ENCODE measurements at regions not wholly inside any gene's neighbourhood (a gene's known extent, or its start where the extent isn't known, plus 50 kb on each side); places are given as distances from the start of the nearest gene placed in this dataset.
"Not testable (repeated sequence)": the region's sequence is repeated elsewhere in the genome, so short reads cannot be mapped to it uniquely, and the experiment has no call there.

DNA sequence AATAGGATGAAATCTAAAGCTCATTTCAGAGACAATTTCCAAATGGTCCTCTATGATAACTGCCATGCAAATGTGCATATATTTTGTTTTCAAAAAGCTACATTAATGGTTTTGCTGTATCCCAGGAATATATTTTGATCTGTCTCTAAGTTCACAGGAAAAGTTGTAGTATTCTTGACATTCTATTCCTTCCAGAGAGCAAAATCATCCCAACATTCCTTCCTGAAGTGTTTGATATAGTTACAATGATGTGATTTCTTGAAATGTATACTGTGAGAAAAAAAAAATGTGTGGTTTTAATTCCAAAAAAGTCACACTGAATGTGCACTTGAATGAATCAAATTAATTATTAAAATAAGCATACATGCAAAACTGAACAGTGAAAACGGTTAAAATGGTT is 996.0 kb upstream of the CITED2 start:
- DNase-seq (ENCODE audit: low read depth in 1 of 2, low spot score in 1 of 2) = no peak

DNA sequence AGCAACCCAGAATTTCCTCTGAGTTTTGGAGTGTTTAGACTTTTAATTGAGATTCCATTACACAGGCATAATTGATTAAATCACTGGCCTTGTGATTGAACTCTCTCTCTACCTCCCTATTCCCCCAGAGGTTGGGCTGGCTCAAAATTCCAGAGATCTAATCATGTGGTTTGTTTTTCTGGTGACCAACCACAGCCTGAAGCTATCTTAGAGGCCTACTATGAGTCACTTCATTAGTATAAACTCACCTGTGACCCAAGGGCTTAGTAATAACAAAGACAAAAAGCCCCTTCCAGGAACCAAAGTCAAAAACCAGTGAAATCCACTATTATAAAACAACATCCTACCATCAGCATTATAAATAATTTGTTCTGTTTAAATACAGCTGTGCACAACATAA is 992.5 kb upstream of the CITED2 start:
- DNase-seq (ENCODE audit: low read depth in 1 of 2, low spot score in 1 of 2) = no peak

DNA sequence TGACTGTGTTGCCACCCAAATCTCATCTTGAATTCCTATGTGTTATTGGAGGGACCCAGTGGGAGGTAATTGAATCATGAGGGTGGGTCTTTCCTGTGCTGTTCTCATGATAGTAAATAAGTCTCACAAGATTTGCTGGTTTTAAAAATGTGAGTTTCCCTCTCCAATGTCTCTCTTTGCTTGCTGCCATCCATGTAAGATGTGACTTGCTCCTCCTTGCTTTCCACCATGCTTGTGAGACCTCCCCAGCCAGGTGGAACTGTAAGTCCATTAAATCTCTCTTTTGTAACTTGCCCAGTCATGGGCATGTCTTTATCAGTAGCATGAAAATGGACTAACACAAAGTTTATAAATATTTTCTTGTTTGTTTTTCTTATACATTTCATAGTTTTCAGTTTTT is 990.5 kb upstream of the CITED2 start:
- no peak for DNase-seq (ENCODE audit: low read depth in 1 of 2, low spot score in 1 of 2)

DNA sequence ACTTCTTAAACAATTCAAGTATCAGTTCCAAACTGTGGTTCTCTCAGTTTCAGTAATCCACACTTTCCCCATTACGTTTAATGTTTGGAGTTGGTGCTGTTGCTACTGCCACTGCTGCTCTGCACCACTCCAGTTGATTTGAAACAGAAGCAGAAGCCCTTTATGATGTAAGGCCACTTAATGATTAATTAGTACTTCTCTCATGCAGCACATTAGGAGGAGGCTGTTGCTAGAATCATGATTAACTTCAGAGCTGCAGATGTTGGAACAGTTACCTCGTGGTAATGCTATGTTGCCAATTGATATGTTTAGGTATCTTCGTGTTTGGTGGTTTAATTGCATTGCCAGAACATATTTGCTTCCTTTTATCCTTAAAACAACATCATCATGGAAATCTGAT is 986.2 kb upstream of the CITED2 start:
- no peak for DNase-seq (ENCODE audit: low read depth in 1 of 2, low spot score in 1 of 2)

DNA sequence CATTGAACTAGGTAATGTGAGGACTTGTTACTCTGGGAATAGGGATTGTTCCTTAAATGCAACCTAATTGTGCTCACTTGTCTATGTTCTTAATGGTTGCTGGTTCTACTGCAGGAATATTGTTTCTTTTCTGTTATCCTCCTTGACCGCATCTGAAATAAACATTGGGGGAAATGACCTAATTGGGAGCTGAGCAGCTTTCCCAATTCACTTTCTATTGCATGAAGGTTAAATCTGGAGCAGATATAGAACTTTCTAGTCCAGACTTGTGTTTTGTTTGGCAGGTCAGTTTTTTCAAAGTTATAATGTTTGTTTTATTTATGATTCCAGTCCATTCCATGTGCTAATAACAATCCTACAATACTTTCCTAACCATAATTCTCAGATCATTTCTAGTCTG is 981.0 kb upstream of the CITED2 start:
- DNase-seq (ENCODE audit: low read depth in 1 of 2, low spot score in 1 of 2) = no peak

DNA sequence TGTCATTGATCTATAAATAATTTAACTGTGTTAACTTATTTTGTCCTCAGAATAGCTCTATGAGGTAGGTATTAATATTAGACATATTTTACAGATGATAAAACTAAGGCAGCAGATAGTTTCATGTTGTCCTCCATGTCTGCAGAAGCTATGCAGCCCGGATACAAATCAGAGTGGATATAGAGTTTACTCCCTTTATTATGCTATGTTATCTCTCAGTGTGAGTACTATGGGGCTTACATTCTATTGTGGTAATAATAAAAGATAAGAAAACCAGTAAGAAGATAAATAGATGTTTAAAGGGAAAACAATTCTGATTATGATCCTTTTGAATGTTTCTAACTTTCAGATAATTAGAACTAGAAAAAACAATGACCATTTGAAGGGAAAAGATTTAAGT is 979.8 kb upstream of the CITED2 start:
- no peak for DNase-seq (ENCODE audit: low read depth in 1 of 2, low spot score in 1 of 2)

DNA sequence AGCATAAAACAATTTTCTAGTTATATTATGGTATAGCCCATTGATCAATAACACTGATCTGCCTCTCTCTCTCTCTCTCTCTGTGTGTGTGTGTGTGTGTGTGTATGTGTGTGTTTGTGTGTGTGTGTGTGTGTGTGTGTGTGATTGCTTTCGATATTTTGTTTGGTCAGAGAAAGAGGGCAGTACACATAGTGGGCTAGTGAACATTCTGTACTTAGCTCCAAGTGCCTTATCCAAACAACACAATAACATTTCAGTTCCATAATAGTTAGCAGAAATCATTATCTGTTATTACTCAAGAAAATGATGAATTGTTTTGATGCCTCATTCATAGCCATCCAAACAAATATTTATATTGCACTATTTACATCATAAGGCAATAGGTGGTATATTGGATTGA is 979.1 kb upstream of the CITED2 start:
- DNase-seq (ENCODE audit: low read depth in 1 of 2, low spot score in 1 of 2) = no peak

DNA sequence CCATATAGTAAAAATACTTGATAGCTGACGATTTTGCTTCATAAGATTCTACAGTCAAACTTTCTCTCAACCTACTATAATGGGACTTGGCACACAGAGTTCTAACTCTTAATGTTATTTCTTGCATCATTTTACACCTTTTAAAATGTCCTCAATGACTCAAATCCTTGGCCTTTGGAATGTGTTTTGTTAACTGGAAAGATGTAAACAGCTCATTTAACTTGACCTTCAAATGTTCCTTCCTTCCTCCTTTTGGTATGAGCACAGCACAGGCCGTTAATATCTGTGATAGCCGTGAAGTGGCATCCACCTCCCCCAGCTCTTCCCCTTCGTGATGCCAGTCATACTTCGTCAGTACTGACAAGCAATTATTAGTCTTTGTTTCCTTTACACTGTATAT is 972.0 kb upstream of the CITED2 start:
- DNase-seq (ENCODE audit: low read depth in 1 of 2, low spot score in 1 of 2) = no peak

DNA sequence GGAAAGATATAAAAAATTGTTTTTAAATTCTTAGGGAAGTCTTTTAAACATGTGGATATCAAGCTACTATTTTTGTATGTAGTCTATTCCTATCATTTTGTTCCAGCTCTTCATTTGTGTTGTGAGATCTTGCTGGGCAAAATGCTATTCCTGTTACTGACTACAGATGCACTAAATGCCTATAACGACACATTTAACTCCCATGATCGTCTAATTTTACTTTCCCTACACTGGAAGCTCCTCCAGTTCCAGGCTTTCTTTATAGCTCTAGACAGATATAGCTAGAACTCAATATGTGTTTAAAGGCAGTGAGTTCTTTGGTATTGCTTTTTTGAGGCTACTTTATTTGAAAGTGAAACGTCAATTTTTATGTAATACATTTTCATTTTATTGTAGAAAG is 971.5 kb upstream of the CITED2 start:
- DNase-seq (ENCODE audit: low read depth in 1 of 2, low spot score in 1 of 2) = no peak

DNA sequence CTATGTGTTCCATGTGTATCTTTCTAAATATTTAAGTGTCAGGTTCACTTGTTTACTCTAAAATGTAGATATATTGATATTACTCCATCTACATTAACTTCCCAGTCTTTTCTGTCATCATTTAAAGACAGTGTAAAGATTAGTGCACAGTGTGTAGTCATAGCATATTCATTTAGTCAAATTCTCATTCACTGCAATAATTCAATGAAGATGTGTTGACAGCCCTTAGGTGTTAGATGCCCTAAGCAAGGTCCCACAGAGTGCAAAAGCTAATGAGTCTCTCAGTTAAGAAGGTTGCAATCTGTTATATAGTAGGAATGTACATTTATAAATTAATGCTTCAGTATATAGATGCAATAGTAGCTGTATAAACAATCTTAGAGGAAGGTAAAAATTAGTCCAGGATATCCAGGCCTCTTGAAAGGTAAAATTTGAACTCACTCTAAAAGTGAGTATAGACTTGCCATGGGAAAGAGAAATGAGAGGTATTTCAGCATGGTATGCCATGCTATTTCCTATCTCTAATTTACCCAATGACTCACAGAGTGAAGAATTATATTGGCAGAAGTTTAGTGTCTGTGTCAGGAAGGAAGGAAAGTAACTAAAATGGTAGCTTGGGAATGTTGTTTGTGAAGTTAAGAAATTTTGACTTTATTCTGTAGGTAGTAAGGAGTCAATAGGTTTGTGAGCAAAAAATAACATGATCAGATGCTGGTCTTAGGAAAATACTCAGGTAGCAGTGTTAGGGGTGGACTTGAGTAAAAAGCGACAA is 969.9 kb upstream of the CITED2 start:
- DNase-seq (ENCODE audit: low read depth in 1 of 2, low spot score in 1 of 2) = no peak

DNA sequence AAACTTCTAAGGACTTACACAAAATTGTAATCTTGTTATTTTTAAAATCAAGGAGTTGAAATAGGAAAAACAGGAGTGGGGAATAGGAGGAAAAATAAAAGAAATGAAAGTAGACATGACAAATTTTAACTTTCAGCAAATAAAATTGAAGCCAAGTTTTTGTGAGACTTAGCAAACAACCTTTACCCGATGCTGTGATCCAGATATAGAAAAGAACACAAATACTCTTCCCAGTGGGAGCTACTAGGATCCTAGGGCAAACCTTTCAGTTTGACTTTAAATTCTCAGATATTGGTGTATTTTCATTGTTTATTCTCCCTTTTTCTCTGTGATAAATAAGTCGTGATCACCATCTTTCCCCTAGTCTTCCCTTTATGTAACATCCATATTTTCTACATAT is 968.7 kb upstream of the CITED2 start:
- no peak for DNase-seq (ENCODE audit: low read depth in 1 of 2, low spot score in 1 of 2)

DNA sequence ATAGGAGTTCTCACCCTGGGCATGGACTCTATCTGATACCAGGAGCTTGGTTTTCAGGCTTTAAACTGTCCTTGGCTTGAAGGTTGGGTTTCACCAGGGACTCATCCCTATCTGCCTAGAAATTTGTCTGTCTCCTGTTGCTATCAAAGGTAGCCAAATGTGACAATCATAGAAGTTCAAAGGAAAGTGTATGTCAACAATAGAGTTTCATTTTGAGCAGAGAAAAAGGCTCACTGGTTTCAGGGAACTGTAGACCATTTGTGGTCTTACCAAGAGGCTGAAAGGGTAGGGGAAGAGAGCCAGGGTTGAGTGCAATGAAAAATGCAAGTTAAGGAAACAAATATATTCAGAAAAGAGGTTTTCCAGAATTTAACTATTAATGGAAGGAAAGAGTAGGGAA is 966.8 kb upstream of the CITED2 start:
- DNase-seq (ENCODE audit: low read depth in 1 of 2, low spot score in 1 of 2) = no peak

DNA sequence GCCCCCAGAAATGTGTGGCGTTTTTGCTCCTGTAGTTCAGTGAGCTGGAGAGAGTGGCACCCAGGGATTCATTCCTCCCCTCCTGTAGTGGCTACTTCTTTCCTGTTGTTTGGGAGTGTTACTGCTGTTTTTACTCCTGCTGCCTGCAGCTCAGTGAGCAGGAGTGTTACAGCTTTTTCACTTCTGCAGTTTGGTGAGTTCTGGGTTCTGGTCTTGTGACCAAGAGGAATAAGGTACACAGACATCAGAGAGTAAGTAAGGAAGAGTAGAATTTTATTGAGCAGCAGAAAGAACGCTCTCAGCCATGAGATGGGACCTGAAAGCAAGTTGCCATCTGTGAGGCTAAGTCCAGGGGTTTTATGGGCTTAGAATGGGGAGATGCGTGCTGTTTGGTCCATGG is 966.3 kb upstream of the CITED2 start:
- DNase-seq (ENCODE audit: low read depth in 1 of 2, low spot score in 1 of 2) = no peak

DNA sequence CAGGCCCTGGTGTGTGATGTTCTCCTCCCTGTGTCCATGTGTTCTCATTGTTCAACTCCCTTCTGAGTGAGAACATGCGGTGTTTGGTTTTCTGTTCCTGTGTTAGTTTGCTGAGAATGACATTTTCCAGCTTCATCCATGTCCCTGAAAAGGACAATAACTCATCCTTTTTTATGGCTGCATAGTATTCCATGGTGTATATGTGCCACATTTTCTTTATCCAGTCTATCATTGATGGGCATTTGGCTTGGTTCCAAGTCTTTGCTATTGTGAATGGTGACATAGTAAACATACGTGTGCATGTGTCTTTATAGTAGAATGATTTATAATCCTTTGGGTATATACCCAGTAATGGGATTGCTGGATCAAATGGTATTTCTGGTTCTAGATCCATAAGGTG is 964.6 kb upstream of the CITED2 start:
- DNase-seq (ENCODE audit: low read depth in 1 of 2, low spot score in 1 of 2) = not testable (repeated sequence)

DNA sequence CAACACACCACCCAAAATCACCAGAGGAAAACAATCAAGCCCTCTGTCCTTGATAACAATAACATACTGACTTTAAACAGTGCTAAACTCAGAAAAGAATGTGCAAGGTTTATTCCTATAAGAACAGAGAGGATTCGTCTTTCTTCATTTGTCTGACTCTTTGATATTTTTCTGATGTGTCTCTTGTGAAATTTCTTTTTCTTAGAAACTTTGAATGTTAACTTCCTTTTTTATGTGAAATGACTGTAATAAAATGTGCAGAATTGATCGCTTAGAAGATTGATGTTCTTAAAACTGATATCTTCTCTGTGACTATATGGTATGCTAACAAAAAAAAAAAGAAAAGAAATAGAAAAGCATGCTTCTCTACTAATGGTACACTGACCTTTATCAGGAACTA is 947.4 kb upstream of the CITED2 start:
- no peak for DNase-seq (ENCODE audit: low read depth in 1 of 2, low spot score in 1 of 2)

DNA sequence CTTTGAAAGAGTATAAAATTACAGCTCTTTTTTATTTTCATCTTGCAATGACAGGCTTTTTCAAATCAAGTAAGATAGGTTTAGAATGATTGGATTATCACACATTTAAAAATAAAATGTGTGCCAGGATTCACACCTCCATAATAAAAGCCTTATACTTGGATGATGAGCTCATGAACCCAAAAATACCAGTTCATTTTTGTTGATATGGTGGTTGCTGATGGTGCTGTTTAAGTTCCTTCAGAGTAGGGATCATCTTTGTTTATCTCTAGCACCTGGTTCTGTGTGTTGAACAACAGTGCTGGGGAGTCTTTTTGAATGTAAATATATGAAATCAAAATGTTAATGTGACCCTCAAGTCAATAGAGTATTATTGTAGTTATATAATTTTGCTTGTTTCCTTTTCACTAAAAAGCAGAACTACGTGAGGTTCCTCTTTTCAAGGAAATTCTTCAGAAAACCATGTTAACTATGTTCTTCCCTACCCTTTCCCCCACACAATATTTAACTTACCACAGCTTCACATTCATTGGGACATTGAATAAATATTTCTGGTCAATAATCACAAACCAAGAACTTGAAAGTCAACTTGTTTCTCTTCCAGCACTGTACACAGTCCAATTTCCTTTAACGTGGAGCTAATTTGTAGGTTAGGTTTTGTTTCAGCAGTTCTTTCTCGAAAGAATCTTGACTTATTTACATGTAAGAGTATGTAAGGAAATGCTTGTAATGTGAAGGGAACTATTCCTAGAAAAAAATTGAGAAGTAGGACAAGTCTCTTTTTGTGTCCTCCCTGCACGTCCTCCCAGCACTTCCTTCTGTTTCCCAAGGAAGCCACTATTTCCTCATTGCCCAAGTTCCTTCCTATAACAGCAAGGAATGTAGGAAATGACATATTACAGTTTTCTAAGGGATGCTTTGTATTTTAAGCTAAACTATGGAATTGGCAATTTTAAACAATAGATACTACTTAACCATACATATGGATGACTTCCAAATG is 945.9 kb upstream of the CITED2 start:
- DNase-seq (ENCODE audit: low read depth in 1 of 2, low spot score in 1 of 2) = no peak

DNA sequence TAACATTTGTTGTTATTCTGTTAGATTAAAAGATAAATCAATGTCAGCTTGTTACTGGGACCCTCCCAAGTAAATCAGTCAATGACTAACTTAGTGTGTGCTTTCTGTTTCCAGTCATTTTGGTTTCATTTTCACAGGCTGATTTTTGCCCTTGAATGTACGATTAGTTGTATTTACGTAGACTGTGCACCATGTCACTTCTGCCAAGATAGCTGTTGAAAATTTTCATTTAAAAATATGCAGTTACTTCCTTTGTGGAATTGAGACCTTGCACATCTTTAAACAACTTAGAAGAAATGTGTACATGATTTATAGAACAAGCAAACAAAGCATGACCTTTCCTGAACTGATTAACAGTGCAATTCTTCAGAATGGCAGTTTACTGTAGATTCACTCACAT is 944.8 kb upstream of the CITED2 start:
- no peak for DNase-seq (ENCODE audit: low read depth in 1 of 2, low spot score in 1 of 2)

DNA sequence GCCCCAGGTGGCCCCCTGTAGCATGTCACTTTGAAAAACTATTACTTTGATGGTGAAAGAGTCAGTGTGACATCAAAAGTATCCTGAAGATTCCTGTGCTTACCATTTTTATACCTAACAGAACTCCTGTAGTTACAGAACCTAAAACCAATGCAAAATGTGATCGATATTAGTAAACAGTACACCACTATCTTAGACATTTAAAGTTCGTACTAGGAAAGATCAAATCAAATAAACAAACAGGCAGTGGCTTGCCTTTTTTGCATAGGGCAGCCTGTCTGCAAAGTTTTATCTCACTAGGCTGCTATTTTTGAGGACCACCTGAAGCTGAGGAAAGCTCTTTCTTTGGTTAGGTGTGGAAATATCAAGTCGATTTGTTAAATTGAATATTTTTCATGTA is 944.0 kb upstream of the CITED2 start:
- no peak for DNase-seq (ENCODE audit: low read depth in 1 of 2, low spot score in 1 of 2)

DNA sequence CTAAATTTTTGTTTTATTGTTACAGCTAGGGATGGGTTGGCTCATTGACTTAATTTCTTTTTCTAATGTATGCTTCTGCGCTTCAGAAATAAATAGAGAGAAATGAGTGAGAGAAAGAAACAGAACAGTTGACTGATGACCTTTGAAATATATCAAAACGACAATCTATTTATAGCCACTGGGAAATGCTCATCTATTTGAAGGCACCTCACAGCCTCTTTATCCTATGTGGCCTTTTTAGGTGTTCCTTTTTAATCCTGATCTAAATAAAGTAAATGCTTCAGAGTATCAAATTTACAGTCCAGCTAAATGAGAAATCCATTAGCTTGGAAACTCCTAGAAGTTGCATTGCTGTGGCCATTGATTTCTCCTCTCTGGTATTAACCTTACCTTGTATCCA is 943.5 kb upstream of the CITED2 start:
- no peak for DNase-seq (ENCODE audit: low read depth in 1 of 2, low spot score in 1 of 2)

DNA sequence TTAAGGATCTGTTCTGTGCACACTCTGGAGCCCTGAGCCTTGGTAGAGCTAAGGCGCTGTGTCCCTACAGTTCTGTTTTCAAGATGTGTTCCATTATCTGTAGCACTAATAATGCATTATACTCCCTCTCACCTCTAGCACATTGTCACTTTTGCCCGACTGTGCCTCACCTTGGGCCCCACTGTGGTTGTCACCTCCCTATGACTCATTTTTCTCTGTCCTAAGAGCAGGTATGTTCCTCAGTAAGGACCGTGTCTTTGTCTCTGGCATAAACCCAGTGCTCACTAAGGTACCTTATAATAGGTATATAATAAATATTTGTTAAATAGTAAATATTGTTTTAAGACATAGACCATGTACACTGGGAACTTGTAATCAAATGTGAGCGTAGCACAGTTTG is 942.5 kb upstream of the CITED2 start:
- DNase-seq (ENCODE audit: low read depth in 1 of 2, low spot score in 1 of 2) = no peak

DNA sequence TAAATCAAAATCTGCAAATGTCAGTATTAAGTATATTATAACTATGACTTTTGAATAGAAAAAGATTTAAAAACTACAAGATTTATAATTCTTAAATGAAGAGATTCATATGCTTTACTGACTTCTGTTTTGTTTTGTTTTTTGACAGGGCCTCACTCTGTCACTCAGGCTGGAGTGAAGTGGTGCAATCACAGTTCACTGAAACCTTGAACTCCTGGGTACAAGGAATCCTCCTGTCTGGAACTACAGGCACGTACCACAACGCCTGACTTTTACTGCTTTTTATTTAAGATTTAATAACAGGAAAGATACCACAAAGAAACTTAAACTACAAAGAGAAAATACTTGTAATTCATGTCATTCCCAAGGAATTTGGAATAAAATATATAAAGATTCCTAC is 940.2 kb upstream of the CITED2 start:
- no peak for DNase-seq (ENCODE audit: low read depth in 1 of 2, low spot score in 1 of 2)

DNA sequence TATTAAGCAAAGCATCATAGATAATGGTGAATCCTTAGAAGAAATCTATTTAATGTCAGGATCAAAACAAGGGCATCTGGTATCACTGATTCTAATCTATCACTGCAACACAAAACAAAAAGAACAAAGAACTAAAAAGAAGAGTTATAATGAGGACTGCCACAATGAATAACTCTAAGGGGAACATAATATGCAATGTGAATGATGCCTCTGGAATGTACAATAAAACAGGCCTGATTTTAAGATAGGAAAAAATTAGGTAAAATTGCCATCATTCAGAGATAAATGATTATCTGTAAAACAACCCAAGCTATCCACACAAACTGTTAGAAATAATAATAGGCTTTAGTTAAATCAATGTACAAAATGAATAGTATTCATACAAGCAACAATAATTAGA is 936.7 kb upstream of the CITED2 start:
- no peak for DNase-seq (ENCODE audit: low read depth in 1 of 2, low spot score in 1 of 2)
